KBM-7 (cell line): ENCODE measurements at regions not wholly inside any gene's neighbourhood (a gene's known extent, or its start where the extent isn't known, plus 50 kb on each side); places are given as distances from the start of the nearest gene placed in this dataset.
A peak's percentile ranks its signal among the peaks of the same experiment; 100 is the strongest.
"Not testable (repeated sequence)": the region's sequence is repeated elsewhere in the genome, so short reads cannot be mapped to it uniquely, and the experiment has no call there.

ENCODE experiments used
- DNase-seq: peaks from one replicate; pipeline ENCODE4 v3.0.0-alpha.2; 2015
- in situ Hi-C: fragments of 300-500 bp; cut with MboI; formaldehyde crosslinking; loops from 2 replicates; pipeline ENCODE4 v1.14.3; 2020; ENCODE audit warnings: low sequenced_read_pairs, low pct_unique_long_range_greater_than_20kb, mixed read lengths

DNA sequence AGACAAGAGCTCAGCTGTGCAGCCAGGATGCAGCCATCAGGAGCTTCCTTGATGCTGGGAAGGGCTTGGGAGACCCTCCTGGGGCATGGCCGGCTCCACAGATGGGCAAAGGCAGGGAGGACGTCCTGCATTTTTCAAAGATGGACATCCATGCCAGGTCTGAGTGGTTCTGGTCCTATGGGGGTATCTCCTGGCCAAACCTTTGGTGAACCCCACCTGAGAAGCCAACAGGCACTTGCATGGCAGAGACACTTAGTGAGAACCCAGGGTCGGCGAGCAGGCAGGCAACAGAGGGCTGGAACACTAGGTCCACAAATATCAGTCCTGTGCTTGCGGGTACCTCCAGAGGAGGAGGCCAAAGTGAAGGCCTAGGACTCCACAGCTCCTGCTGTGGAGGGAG lies 70.0 kb downstream of the KCTD15 start:
- in situ Hi-C loops, result no loop called here
- no peak for DNase-seq

DNA sequence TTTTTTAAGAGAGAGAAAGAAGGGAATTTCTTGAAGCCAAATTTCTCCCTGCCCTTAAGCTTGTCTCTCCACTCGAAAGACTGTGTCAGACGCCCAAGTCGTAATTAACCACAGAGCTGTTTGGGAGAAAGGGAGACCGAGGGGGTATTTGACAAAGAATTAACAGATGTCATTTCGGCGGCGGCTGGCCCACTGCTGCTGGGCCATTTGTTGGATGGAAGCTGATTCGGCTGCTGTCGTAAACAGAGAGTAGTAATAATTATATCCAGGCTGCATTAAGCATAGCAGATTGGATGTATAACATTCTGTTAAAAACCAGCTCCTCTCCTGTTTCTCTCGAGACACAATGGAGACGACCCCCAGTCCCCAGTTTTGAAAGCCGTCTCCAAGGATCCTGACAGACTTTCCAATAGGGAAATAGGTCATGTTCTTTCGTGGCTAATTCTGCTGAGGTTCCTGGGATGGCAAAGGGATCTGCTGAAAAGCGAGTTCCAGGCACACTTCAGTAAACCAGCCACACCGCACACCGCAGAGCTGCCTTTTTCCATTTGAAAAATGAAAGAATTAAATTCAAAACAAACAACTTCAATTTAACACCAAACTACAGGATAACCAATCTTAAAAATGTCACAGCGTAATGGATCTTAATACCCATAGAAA lies 71.5 kb downstream of the KCTD15 start:
- in situ Hi-C loops, result no loop called here

DNA sequence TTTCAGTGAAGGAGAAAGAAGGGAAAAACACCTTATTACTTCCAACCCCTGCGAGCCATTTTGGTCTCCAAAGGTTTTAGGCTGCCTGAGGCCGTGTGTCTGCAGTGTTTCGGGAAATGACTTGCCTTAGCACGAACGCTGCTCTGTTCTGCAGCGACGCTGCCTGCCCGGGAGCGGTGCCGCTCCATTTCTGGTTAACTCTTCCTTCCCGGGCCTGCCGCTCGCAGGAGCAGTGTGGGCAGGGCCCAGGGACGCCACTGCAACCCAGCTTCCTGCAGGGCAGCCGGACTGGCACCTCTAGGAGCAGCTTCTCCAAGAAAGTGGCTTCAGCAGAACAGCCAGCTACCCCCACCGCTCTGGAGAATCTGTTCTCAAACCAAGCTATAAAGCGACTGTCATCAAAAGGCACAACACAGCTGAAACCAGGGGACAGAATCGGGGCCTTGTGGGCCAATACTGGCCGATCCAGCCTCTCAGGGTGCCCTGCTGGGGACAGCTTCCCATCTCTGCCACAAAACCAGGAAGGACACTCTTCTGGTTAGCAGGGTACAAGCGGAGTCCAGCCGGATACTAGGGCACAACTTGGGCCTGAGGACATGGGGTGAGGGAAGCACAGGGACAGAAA lies 72.2 kb downstream of the KCTD15 start:
- peak; percentile 5 for DNase-seq
- in situ Hi-C loops, result no loop called here

More for the DNA sequence above, 71.5 kb downstream of the KCTD15 start:
- no peak for DNase-seq

DNA sequence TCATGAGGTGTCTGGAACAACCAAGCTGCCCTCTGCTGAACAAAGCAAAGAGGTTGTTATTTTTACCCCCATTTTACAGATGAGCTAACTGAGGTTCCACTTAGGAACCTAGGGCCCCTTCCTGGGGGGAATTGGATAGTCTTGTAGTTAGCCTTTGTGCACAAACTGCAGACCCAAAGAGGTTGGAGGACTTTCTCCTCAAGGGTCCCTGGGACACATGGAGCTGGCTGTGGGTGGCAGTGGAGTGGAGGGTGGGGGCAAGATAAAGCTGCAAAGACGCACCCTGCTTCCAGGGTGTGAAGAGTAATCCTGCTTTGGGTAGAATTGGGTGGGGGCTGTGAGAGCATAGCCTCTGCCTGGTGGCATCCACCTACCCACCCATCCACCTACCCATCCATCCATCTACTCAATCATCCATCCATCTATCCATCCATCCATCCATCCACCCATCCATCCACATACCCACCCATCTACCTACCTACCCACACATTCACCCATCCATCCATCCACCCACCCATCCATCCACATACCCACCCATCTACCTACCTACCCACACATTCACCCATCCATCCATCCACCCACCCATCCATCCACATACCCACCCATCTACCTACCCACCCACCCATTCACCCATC lies 73.7 kb downstream of the KCTD15 start:
- DNase-seq, in situ Hi-C loops: not testable (repeated sequence)

DNA sequence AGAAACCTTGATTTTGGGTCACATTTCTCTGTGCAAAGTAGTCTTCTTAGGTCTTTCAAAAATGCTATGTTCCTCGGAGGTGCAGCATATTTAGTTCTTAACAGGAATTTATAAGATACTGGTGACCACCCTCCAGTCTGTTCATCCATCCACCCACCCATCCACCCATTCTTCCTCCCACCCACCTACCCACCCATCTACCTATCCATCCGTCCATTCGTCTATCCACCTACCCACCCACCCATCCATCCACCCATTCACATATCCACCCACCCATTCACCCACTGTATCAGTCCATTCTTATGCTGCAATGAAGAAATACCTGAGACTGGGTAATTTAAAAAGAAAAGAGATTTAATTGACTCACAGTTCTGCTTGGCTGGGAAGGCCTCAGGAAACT lies 74.9 kb downstream of the KCTD15 start:
- DNase-seq, result no peak
- in situ Hi-C loops, result no loop called here

DNA sequence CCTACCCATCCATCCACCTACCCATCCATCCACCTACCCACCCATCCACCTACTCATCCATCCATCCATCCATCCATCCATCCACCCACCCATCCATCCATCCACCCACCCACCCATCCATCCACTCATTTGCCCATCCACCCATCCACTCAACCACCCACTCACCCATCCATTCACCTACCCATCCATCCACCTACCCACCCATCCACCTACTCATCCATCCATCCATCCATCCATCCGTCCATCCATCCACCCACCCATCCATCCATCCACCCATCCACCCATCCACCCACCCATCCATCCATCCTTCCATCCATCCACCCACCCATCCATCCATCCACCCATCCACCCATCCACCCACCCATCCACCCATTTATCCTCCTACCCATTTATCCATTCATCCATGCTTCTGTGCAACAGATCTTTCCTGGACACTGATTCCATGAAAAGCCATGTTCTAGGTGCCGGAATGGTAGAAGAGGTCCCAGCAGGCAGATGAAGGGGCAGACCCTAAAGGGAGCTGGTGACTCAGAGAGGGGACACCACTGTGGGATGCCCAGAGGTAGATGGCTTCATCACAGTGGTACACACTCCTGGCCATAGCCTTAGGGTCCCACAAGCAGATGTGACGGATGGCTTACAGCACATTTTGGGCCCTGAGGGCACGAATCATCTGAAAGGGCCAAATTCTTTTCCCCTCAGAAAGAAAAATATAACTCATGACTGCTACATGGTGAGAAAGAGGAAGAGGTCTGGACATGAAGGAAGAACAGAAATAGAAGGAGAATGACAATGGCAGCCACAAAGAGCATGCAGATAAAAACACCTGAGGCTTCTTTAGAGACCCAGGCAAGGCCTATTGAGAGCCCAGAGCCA lies 76.0 kb downstream of the KCTD15 start:
- DNase-seq, result no peak

DNA sequence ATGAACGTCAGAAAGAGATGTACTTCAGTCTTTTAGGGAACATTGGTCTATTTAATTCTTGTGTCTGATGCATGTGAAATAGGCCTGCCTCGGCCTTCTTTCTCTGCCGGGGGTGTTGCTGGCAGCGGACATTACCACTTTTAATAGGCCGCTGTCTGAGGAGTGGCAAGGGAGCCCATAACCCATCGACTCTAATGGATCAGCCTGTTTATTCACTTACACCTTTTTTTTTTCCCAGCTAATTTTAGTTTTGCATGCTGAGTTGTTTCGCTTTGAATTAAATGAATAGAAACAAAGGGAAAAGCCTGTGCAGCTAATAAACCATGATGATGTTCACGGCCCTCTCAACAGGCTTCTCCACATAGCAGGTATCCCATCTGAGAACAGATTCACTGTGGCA lies 78.4 kb downstream of the KCTD15 start:
- in situ Hi-C loops, result no loop called here

More for the DNA sequence above, 76.0 kb downstream of the KCTD15 start:
- in situ Hi-C loops, result no loop called here

DNA sequence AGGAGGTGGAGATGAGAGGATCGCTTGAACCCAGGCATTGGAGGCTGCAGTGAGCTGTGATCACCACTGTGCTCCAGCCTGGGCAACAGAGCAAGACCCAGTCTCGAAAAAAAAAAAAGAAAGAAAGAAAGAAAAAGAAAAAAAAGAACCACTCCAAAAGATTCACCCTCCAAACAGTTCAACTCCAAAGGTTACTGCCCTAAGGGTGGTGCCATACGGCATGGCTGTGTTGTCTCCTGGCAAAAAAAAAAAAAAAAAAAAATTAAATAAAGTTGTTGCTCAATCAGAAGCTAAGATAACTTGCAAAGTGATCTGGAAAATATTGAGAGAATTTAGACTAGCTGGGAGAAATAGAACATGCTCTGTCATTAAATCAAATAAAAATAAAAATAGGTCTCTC lies 79.5 kb downstream of the KCTD15 start:
- no peak for DNase-seq
- in situ Hi-C loops, result no loop called here

More for the DNA sequence above, 78.4 kb downstream of the KCTD15 start:
- DNase-seq, result no peak

DNA sequence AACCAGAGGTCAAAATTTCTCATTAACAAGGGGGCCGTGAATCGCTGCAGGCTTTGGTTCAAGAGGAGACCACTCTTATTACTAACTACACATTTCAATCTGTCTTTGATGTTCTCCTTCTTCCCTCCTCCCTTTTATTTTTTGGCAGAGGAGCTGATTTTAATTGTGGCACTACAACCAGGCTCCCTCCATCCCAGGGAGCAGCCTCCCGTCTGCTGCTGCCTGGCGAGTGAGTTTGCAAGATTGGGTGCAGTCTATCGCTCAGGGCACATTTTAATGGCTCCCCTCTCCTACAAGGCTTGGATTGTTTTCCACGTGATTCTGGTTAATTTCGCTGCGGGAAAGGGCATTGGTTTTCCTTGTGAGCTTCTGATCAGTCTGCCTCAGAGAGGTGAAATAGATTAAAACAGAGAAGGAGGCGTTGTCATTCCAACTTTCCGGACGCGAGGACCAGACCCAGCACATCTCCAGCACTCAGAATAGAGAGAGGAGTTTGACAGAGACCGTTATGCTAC lies 81.4 kb downstream of the KCTD15 start:
- in situ Hi-C loops, result no loop called here
- DNase-seq, result no peak

DNA sequence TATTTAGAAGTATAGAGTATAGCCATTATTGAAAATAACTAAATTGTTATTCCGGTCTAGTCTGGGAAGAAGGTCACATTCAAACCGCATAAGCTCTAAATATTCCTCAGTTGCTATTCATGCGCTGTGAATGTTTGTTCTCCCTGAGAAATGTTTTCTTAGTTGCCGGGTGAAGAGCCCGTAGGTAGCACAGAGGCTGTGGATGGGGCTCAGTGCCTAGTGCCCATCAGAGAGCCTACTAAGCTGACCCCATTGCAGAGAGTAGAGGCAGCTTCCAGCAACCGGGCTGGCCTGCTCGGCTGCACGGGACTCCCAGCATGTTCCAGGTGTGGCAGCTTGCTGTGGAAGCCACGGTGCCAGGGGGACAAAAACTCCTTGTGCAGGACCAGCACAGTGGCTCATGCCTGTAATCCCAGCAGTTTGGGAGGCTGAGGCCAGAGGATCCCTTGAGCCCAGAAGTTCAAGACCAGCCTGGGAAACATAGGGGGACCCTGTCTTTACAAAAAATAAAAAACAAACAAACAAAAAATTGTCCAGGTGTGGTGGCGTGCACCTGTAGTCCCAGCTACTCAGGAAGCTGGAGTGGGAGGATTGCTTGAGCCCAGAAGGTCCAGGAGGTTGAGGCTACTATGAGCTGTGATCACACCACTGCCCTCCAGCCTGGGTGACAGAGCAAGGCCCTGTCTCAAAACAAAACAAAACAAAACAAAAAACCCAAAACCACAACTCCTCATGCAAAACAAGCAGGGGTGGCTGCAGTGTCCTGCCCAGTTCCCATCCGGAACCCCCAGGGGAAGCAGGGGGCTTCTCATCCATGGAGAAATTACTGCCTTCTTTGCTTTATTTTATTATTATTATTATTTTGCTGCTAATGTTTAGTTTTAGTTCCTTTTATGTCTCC lies 82.5 kb downstream of the KCTD15 start:
- in situ Hi-C loops, result no loop called here
- DNase-seq, result no peak

DNA sequence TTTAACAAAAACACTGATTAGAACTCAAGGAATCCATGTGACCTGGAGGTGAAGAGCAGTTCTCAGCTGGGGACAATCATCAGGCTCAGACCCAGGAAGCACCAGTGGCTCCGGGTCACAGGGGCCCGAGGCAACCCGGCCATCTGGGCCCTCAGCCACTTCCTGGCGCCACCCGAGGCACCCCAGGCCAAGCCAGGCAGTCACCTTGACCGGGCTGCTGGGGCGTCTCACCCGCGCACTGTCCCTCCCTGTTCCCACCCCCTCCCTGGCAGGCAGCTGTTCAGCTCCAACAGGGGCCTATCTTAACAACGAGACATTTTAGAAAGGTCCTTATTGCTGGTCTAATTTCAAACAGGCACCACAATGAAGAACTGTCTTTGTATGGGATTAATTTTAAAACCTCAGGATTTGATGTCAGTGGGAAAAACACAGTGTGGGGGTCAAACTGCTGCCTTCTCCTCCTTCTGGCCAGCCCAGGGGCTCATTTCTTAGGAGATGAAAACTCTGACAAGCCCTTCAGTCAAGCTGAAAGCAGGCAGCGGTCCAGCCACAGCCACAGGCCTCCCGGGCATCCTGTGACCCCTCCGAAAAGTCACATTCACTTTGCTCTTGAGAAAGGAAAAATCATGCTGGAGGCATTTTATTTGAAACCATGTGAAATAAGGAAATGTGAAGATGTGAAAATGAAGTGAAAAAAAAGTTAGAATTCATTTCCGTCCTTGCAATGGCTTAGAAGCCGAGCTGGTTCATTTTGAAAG lies 83.3 kb downstream of the KCTD15 start:
- in situ Hi-C loops, result no loop called here
- DNase-seq, result no peak

DNA sequence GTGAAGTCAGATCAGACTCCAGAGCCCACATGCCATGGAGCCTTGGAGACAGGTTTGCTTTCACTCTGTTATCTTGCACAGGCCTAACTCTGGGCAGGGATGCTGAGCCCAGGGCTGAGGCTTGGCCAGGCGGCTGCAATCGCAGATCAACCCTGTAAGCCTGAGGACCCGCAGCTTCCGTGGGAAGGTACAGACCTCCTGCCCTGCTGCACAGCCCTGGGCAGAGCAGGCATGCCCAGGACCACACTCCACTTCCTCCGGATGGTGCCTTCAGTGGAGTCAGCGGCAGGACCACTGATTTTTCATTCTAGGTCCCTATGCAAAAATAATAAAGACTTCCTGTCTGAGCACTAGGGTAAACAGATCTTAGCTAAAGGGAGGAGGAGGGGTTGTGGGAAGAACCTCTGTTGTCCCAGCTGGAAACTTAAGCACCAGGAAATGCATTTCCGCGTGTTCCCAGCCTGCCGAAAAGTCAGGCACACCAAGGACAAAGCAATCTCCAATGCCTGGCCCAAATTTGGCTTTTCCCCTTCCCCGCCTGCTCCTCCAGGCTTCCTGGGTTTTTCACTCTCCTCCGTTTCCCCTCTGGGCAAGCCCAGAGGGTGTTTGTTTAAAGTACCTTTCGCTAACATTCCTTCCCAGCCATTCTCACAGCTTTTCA lies 87.3 kb downstream of the KCTD15 start:
- in situ Hi-C loops, result no loop called here
- no peak for DNase-seq

DNA sequence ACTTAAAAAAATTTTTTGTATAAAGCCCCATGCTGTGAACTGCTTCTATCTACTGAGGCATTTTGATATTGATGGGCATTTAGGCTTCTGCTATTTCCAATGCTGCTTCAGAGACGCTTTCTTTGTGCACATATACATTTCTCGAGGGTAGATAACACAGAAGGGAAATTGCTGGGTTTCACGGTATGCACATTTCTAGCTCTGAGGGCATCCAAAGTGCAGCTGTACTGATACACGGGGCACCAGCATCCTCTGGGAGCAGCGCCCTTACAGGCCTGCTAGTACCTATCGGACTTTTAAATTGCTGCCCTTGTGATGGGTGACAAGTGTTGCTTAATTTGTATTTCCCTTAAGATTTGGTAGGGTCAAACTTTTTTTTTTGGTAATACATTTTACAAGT lies 88.6 kb downstream of the KCTD15 start:
- in situ Hi-C loops, result no loop called here
- DNase-seq, result no peak

DNA sequence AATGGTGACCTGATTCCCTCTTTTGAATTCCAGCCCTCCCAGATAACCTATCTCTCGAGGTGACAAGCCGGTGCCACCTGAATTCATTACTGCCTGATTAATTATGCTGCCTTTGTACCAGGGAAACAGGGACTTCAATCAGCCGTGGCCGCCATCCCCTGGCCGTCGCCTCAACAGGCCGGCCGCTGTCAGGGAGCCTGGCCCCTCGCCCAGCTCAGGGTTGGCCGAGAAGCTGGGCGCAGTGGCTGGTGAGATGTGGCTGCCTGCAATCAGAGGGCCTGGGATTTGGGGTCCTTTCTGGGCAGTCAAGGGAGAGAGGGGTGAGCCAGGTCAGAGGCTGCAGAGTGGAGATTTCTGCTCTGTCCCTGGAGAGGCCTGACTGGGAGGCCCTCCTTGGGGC lies 91.2 kb downstream of the KCTD15 start:
- in situ Hi-C loops, result no loop called here
- no peak for DNase-seq

DNA sequence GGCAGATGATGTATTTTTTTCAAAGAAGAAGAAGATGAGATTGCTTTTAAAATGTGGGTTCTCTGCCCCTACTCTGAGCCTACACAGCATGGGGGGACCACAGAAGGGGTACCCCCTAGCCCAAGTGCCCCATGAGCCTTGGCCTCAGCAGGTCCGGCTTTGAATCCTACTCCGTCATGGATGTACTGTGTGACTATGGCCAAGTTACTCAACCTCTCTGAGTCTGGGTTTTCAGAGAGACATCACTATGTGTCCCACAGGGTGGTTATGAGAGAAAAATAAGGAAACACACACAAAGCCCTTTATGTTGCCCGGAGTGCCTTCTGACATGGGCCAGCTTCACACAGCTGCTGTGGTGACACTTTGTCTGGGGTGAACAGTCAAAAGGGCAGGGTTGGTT lies 92.0 kb downstream of the KCTD15 start:
- no peak for DNase-seq
- in situ Hi-C loops, result no loop called here

DNA sequence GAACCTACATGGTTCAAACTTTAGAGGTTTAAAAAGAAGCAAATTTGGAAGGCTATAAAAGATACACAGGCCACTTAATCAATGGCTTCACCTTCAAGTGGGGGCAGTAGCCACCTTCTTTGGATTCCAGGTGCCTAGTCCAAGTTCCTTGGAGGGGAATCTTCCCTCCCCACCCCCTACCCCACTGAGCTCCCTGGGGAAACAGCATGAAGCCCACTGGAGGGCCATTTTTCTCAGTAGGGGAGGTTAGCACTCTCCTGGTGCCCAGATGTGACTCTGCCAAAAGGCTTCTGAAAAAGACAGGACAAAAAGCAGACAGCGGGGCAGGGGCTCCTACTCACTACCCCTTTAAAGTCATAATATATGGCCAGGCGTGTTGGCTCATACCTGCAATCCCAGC lies 93.9 kb downstream of the KCTD15 start:
- DNase-seq, result no peak
- in situ Hi-C loops, result no loop called here

DNA sequence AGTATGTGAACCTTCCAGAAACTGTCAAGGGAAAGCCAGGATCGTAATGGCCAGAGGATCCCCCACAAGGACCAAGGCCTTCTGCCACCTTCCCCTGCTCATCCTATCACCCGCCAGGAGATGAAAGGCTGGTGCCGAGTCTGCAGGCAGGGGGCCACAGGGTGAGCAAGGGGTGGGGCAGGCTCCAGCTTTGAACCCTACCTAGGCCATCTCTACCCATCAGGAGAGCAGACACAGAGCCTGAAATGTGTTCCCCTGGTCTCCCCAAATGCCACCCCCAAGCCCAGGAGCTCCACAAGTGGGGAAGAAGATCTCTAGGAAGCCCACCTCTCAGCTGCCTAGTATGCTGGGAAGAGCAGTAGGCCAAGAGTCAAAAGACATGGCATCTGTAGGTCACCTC lies 95.1 kb downstream of the KCTD15 start:
- in situ Hi-C loops, result no loop called here
- no peak for DNase-seq
